GM12891 (cell line): ENCODE measurements at regions not wholly inside any gene's neighbourhood (a gene's known extent, or its start where the extent isn't known, plus 50 kb on each side); places are given as distances from the start of the nearest gene placed in this dataset.

Experiments
- POLR2A ChIP-seq: IDR thresholded peaks from 2 replicates; pipeline ENCODE4 v1.6.1; 2011; ENCODE audit warnings: low read depth, low read length, control low read depth
- SPI1 ChIP-seq: IDR thresholded peaks from 2 replicates; pipeline ENCODE4 v1.6.1; 2011; ENCODE audit warnings: low read depth, low read length, control low read depth

GRCh38 chr3:80052271-80052670, 284.5 kb upstream of the ROBO1 start:
- TF ChIP-seq SPI1 = no peak
- TF ChIP-seq POLR2A = no peak
